Parathyroid adenoma (tissue), 2 donors: ENCODE measurements at regions not wholly inside any gene's neighbourhood (a gene's known extent, or its start where the extent isn't known, plus 50 kb on each side); places are given as distances from the start of the nearest gene placed in this dataset.

Source experiments
- H2AFZ ChIP-seq: fragments of 300-600 bp; sonication (generic); one replicate; pipeline ENCODE4 v1.7.0; 2017; ENCODE audit warnings: antibody characterized with exemption, mild to moderate bottlenecking
- H3K27ac ChIP-seq: fragments of 300-600 bp; sonication (generic); one replicate; pipeline ENCODE4 v1.7.0; 2017
- H3K27me3 ChIP-seq: fragments of 300-600 bp; sonication (generic); one replicate; pipeline ENCODE4 v1.7.0; 2017; ENCODE audit warnings: low read length; ENCODE audit not compliant: control insufficient read depth, insufficient read depth
- H3K36me3 ChIP-seq: fragments of 300-600 bp; sonication (generic); one replicate; pipeline ENCODE4 v1.7.0; 2017; ENCODE audit warnings: low read length; ENCODE audit not compliant: control insufficient read depth, insufficient read depth
- H3K4me1 ChIP-seq: fragments of 300-600 bp; sonication (generic); one replicate; pipeline ENCODE4 v1.7.0; 2017; ENCODE audit warnings: control low read depth
- H3K4me2 ChIP-seq: fragments of 300-600 bp; sonication (generic); one replicate; pipeline ENCODE4 v1.7.0; 2017; ENCODE audit warnings: low read length
- H3K4me3 ChIP-seq: fragments of 300-600 bp; sonication (generic); one replicate; pipeline ENCODE4 v1.7.0; 2017; ENCODE audit warnings: low read depth, low read length
- H3K79me2 ChIP-seq: fragments of 300-600 bp; sonication (generic); one replicate; pipeline ENCODE4 v1.7.0; 2017; ENCODE audit warnings: control low read depth
- H3K9ac ChIP-seq: fragments of 300-600 bp; sonication (generic); one replicate; pipeline ENCODE4 v1.7.0; 2017; ENCODE audit warnings: mild to moderate bottlenecking
- H3K9me3 ChIP-seq: fragments of 300-600 bp; sonication (generic); one replicate; pipeline ENCODE4 v1.7.0; 2017; ENCODE audit warnings: low read length; ENCODE audit not compliant: control insufficient read depth
- TF ChIP-seq, protein P1 (sequence below): fragments of 300-600 bp; sonication (generic); IDR thresholded peaks from one replicate; pipeline ENCODE4 v1.7.0; 2017; ENCODE audit warnings: antibody characterized with exemption, mild to moderate bottlenecking
- donor health status: primary hyperparathyroidism.

DNA sequence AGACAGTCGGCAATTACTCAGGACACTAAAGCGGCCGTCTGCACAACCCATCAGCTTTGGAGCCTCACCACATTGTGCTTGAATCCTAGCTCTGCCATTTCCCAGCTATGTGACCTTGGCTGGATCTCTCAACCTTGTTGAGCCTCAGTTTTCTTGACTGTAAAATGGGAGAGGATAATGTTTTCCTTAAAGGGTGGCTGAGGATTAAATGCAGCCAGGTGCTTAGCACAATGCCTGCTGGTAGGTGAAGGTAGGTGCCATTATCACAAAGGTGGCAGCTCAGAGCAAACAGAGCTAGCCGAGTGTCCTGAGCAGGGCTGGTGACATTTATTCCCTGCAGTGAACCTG lies 508.5 kb upstream of the ZMIZ1 start:
- Histone ChIP-seq H3K9me3 (no peaks in the 10 kb centered on the region), H3K4me3 (no peak overlapping the region), H3K36me3 (no peaks in the 10 kb centered on the region), H3K27me3 (no peaks in the 10 kb centered on the region), H3K9ac (no peak overlapping the region), H3K4me2 (no peak overlapping the region), H3K4me1 (no peaks in the 10 kb centered on the region), H2AFZ (no peak overlapping the region), H3K27ac (no peak overlapping the region), H3K79me2 (no peaks in the 10 kb centered on the region)
- TF ChIP-seq, protein P1, sequence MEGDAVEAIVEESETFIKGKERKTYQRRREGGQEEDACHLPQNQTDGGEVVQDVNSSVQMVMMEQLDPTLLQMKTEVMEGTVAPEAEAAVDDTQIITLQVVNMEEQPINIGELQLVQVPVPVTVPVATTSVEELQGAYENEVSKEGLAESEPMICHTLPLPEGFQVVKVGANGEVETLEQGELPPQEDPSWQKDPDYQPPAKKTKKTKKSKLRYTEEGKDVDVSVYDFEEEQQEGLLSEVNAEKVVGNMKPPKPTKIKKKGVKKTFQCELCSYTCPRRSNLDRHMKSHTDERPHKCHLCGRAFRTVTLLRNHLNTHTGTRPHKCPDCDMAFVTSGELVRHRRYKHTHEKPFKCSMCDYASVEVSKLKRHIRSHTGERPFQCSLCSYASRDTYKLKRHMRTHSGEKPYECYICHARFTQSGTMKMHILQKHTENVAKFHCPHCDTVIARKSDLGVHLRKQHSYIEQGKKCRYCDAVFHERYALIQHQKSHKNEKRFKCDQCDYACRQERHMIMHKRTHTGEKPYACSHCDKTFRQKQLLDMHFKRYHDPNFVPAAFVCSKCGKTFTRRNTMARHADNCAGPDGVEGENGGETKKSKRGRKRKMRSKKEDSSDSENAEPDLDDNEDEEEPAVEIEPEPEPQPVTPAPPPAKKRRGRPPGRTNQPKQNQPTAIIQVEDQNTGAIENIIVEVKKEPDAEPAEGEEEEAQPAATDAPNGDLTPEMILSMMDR, result no peak

DNA sequence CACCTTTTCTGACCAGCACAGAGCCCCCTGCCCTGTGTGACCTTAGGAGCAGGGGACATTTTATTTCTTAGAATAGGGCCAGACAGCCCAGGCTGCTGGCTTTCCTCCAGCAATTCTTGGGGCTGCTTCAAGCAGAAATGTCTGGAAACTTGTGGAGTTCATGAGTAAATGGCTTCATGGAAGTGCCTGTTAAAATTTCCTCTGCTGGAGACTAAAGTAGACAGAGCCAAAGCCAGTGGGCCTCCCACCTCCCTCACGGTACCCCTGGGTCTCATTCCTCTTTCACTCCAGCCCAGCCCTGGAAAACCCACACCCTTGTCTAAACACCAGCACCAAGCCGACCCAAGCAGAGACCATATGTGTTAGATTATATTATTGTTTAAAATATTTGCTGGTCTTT lies 505.5 kb upstream of the ZMIZ1 start:
- Histone ChIP-seq H3K27ac (no peak overlapping the region), H3K27me3 (no peaks in the 10 kb centered on the region), H3K4me1 (no peaks in the 10 kb centered on the region), H3K79me2 (no peaks in the 10 kb centered on the region), H3K9me3 (no peaks in the 10 kb centered on the region), H3K9ac (no peak overlapping the region), H2AFZ (no peak overlapping the region), H3K4me3 (no peak overlapping the region), H3K4me2 (no peak overlapping the region), H3K36me3 (no peaks in the 10 kb centered on the region)
- TF ChIP-seq, protein P1, result no peak

DNA sequence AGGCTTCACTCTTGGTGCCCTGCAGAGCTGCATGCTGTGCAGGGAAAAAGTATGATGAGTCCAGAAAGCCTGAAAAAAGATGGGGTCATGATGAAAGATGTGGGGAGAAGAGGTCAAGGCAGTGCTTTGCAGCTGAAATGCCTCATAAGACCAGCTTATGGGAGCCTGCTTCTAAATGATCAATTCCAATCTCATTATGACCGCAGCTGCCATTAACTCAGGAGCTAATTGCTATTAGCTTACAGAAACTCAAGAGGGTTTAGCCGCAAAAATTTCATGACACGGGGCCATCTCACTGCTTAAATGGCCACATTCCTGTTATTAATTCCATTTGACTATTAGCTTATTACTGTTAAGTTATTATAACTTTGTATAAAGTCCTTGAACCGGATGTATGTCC lies 502.9 kb upstream of the ZMIZ1 start:
- no peak overlapping the region for H3K27ac ChIP-seq
- H3K9ac ChIP-seq, result no peak overlapping the region
- no peaks in the 10 kb centered on the region for H3K9me3 ChIP-seq
- H3K4me3 ChIP-seq, result no peak overlapping the region
- TF ChIP-seq, protein P1, result no peak
- no peak overlapping the region for H2AFZ ChIP-seq
- H3K79me2 ChIP-seq, result no peaks in the 10 kb centered on the region
- no peaks in the 10 kb centered on the region for H3K36me3 ChIP-seq
- H3K27me3 ChIP-seq, result no peaks in the 10 kb centered on the region
- no peaks in the 10 kb centered on the region for H3K4me1 ChIP-seq
- H3K4me2 ChIP-seq, result no peak overlapping the region

DNA sequence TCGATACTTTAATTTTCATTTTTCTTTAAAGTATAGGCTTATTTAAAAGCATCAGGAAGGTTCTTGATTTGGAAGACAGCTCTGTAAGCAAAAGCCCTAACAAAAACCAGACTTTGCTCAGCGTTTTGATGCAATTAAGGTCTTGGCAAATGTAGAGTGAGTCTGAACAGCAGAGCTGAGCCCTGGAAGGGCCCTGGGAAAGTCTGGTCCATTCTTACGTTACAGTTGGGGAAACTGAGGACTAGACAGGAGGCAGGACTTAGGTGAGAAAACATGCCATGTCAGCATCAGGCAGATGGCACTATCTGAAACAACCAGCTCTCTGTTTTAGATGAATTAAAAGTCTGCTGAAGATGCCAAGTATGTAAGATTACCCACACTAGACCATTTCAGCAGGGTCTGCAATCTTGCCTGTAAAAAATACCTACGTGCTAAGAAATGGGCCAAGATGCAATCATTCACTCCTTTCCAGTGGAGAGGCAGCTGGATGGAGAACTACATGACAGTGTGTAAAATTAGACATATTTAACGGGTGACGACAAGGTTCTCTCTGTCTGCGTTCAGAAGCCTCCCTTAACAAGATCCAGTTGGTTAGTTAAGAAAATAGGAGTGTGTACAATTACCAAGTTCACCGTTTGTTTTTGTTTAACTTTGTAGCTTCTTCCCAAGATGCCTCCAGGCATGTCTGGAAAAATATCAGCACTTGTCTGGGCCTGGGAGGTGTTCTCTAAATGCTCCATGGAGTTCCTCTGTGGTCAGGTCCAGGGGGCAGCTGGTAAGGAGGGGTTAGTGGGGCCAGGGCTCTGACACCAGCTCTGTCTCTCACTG lies 502.3 kb upstream of the ZMIZ1 start:
- Histone ChIP-seq H3K4me2 (no peak overlapping the region), H3K27me3 (no peaks in the 10 kb centered on the region), H3K36me3 (no peaks in the 10 kb centered on the region), H3K9ac (no peak overlapping the region), H2AFZ (no peak overlapping the region), H3K9me3 (no peaks in the 10 kb centered on the region), H3K4me3 (no peak overlapping the region), H3K27ac (no peak overlapping the region), H3K4me1 (no peaks in the 10 kb centered on the region), H3K79me2 (no peaks in the 10 kb centered on the region)
- TF ChIP-seq, protein P1, result no peak
